ENCODE measurements at regions not wholly inside any gene's neighbourhood (a gene's known extent, or its start where the extent isn't known, plus 50 kb on each side); places are given as distances from the start of the nearest gene placed in this dataset.

- no peak overlapping the region for H3K27ac ChIP-seq (ENCODE audit: low read depth, low read length)
- no peaks in the 10 kb centered on the region for H3K36me3 ChIP-seq (ENCODE audit: control insufficient read depth, insufficient read depth, low read length)
- no peak overlapping the region for H3K4me3 ChIP-seq (ENCODE audit: low read depth, low read length)
- no peaks in the 10 kb centered on the region for H3K9me3 ChIP-seq (ENCODE audit: control insufficient read depth, insufficient read depth, low read depth, low read length)
- no peaks in the 10 kb centered on the region; the same call in 1 of the 2 replicates for H3K4me1 ChIP-seq (ENCODE audit: control insufficient read depth, insufficient read depth, low read length)
- no peak overlapping the region for H3K9ac ChIP-seq (ENCODE audit: low read length)
- peaks cover 6% of the 10 kb centered on the region for H3K27me3 ChIP-seq (ENCODE audit: control insufficient read depth, insufficient read depth, low read length)
Measured at GRCh38 chr5:2009986-2010914, 127.5 kb upstream of the IRX4 start.

GRCh38 chr5:2008851-2009629, 126.3 kb upstream of the IRX4 start:
- Histone ChIP-seq H3K4me1 (ENCODE audit: control insufficient read depth, insufficient read depth, low read length) (no peaks in the 10 kb centered on the region; the same call in 1 of the 2 replicates), H3K9ac (ENCODE audit: low read length) (no peak overlapping the region), H3K4me3 (ENCODE audit: low read depth, low read length) (no peak overlapping the region), H3K27ac (ENCODE audit: low read depth, low read length) (no peak overlapping the region), H3K27me3 (ENCODE audit: control insufficient read depth, insufficient read depth, low read length) (peaks cover 18% of the 10 kb centered on the region), H3K36me3 (ENCODE audit: control insufficient read depth, insufficient read depth, low read length) (no peaks in the 10 kb centered on the region), H3K9me3 (ENCODE audit: control insufficient read depth, insufficient read depth, low read depth, low read length) (no peaks in the 10 kb centered on the region)

DNA sequence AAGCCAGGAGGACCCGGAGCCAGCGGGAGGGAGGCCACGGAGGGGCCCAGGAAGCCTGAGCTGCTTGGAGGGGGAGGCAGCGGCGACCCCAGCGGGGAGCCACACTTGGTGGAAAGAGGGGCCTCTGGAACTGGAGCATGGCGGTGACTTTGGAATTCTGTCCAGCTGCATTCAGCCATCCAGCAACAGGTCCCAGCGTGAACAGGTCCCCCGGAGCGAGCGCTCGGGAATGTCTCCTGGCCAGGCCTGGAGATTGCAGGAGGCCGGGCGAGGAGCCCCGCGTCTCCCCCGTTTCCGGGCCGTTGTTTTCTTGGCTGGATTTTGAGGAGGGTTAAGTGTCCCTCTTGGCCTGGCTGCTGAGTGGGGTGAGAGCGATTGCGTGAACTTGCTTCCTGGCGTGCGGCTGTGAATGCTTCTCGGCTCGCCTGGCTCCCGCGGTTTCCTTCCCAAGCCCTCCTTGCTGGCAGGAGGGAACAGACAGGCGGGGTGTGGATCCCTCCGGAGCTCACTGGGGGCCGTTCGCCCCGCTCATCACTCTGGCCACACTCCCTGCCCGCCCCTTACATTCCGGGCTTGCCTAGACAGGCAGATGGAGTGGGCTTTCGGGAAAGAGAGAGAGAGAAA, 125.3 kb upstream of the IRX4 start:
- no peak overlapping the region for H3K9ac ChIP-seq (ENCODE audit: low read length)
- H3K36me3 ChIP-seq (ENCODE audit: control insufficient read depth, insufficient read depth, low read length) = no peaks in the 10 kb centered on the region
- H3K9me3 ChIP-seq (ENCODE audit: control insufficient read depth, insufficient read depth, low read depth, low read length) = no peaks in the 10 kb centered on the region
- peaks cover 21% of the 10 kb centered on the region for H3K27me3 ChIP-seq (ENCODE audit: control insufficient read depth, insufficient read depth, low read length)
- H3K4me1 ChIP-seq (ENCODE audit: control insufficient read depth, insufficient read depth, low read length) = no peaks in the 10 kb centered on the region; the same call in 1 of the 2 replicates
- no peak overlapping the region for H3K4me3 ChIP-seq (ENCODE audit: low read depth, low read length)
- H3K27ac ChIP-seq (ENCODE audit: low read depth, low read length) = no peak overlapping the region

- no peaks in the 10 kb centered on the region for H3K9me3 ChIP-seq (ENCODE audit: control insufficient read depth, insufficient read depth, low read depth, low read length)
Measured at GRCh38 chr5:2007496-2007877, 124.8 kb upstream of the IRX4 start.

GRCh38 chr5:2006971-2007291, 124.2 kb upstream of the IRX4 start:
- no peaks in the 10 kb centered on the region; the same call in 1 of the 2 replicates for H3K4me1 ChIP-seq (ENCODE audit: control insufficient read depth, insufficient read depth, low read length)
- peaks cover 21% of the 10 kb centered on the region for H3K27me3 ChIP-seq (ENCODE audit: control insufficient read depth, insufficient read depth, low read length)
- H3K36me3 ChIP-seq (ENCODE audit: control insufficient read depth, insufficient read depth, low read length) = no peaks in the 10 kb centered on the region
- H3K9me3 ChIP-seq (ENCODE audit: control insufficient read depth, insufficient read depth, low read depth, low read length) = no peaks in the 10 kb centered on the region
- no peak overlapping the region for H3K27ac ChIP-seq (ENCODE audit: low read depth, low read length)
- H3K9ac ChIP-seq (ENCODE audit: low read length) = no peak overlapping the region
- H3K4me3 ChIP-seq (ENCODE audit: low read depth, low read length) = no peak overlapping the region

More at GRCh38 chr5:2007496-2007877, 124.8 kb upstream of the IRX4 start:
- Histone ChIP-seq H3K4me3 (ENCODE audit: low read depth, low read length) (no peak overlapping the region), H3K27ac (ENCODE audit: low read depth, low read length) (no peak overlapping the region), H3K36me3 (ENCODE audit: control insufficient read depth, insufficient read depth, low read length) (no peaks in the 10 kb centered on the region), H3K9ac (ENCODE audit: low read length) (no peak overlapping the region), H3K4me1 (ENCODE audit: control insufficient read depth, insufficient read depth, low read length) (no peaks in the 10 kb centered on the region; the same call in 1 of the 2 replicates), H3K27me3 (ENCODE audit: control insufficient read depth, insufficient read depth, low read length) (peaks cover 21% of the 10 kb centered on the region)

DNA sequence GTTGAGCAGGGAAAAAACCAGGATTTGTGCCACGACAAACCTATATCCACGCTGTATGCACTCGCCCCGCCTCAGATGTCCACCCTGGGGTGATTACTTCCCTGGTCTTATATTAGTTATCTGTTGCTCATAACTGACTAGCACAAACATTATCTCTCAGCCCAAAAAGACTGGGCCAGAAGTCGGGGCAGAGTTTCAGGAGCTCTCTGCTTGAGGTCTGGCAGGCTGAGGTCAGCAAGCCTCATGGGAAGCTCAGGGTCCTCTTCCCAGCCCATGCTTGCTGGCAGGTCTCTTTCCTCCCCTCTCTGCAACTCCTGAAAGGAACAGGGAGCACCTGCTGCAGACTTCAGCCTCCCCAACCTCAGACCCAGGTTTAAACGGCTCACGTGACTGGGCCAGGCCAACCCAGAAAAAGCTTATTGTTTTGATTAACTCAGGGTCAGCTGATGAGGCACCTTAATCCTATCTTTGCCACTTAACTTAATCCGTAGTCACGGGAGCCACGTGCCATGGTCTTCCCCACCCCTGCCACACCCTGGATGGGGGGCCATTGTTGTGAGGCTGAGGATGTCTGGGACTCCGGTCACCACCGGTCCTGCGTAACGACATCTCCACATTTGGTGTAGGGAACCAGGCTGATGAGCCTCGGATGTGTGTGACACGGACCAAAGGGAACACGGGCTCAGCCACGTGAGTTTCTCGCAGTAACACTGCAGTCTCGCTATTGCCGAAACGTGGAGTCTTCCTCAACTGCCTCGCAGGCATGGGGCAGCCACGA, 123.7 kb upstream of the IRX4 start:
- Histone ChIP-seq H3K4me3 (ENCODE audit: low read depth, low read length) (no peak overlapping the region), H3K27ac (ENCODE audit: low read depth, low read length) (no peak overlapping the region), H3K27me3 (ENCODE audit: control insufficient read depth, insufficient read depth, low read length) (peaks cover 21% of the 10 kb centered on the region), H3K36me3 (ENCODE audit: control insufficient read depth, insufficient read depth, low read length) (no peaks in the 10 kb centered on the region), H3K9me3 (ENCODE audit: control insufficient read depth, insufficient read depth, low read depth, low read length) (no peaks in the 10 kb centered on the region), H3K4me1 (ENCODE audit: control insufficient read depth, insufficient read depth, low read length) (no peaks in the 10 kb centered on the region; the same call in 1 of the 2 replicates), H3K9ac (ENCODE audit: low read length) (no peak overlapping the region)

DNA sequence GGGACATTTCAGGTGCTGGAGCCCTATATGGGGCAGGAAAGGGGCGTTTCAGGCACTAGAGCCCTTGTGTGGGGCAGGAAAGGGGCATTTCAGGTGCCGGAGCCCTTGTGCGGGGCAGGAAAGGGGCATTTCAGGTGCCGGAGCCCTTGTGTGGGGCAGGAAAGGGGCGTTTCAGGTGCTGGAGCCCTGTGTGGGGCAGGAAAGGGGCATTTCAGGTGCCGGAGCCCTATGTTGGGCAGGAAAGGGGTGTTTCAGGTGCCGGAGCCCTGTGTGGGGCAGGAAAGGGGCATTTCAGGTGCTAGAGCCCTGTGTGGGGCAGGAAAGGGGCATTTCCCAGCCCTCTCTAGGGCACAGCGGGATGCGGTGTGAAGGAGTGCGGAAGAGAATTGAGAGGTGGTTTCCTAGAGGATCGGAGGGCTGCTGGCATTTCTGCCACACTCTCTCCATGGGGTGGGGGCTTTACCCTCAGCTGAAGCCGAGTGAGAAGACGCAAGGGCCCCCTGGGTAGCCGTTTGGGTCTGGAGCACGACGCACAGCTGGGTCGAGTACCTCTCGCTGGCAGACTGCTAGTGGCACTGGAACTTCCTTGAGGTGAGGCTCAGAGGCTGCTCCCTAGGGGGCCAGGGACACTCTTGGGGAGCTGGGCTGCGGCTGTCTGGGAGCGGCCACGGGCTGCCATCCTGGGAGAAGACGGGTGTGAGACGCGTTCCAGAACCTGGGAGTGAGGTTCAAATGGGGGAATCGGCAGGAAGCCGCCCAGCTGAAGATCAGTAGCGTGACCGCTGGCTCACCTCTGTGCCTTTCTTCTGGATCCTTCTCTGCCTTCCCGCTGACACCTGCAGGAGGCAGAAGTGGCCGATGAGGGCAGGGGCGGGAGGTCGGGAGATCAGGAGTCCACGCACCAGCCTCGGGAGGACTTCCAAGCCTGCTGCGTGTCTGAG, 122.6 kb upstream of the IRX4 start:
- Histone ChIP-seq H3K27ac (ENCODE audit: low read depth, low read length) (no peak overlapping the region), H3K9ac (ENCODE audit: low read length) (no peak overlapping the region), H3K27me3 (ENCODE audit: control insufficient read depth, insufficient read depth, low read length) (peaks cover 21% of the 10 kb centered on the region), H3K4me1 (ENCODE audit: control insufficient read depth, insufficient read depth, low read length) (no peaks in the 10 kb centered on the region; the same call in 1 of the 2 replicates), H3K4me3 (ENCODE audit: low read depth, low read length) (no peak overlapping the region), H3K36me3 (ENCODE audit: control insufficient read depth, insufficient read depth, low read length) (no peaks in the 10 kb centered on the region), H3K9me3 (ENCODE audit: control insufficient read depth, insufficient read depth, low read depth, low read length) (no peaks in the 10 kb centered on the region)

DNA sequence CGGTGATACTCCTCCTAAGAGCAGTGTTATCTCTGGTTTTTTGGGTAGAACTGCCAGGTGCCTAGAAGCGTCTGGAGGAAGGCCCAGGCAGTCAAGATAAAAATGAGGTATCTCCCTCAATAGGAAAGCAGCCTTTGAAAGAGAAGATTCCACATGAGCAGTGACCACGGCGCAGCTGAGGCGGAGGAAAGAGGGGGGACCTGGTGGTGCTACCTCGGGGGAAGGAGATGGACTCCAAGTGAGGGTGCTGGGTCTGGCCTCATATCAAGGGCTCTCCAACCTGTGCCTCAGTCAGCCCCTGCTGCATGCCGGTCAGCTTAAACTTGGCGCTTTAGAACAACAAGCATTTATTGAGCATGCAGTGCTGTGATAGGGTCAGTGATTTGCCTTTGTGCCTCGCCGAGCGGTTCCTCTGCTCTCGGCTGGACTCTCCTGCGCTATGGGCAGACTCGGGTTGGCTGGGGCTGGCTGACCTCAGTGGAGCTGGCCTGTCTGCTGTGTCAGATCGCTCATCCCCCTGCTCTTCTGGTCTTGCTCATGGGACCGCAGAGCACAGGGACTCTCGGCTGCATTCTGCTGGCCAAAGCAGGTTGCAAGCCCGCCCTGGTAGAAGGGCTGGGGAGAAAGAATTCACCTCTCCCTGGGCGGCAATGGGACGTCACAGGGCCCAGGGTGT, 121.1 kb upstream of the IRX4 start:
- Histone ChIP-seq H3K36me3 (ENCODE audit: control insufficient read depth, insufficient read depth, low read length) (no peaks in the 10 kb centered on the region), H3K9me3 (ENCODE audit: control insufficient read depth, insufficient read depth, low read depth, low read length) (no peaks in the 10 kb centered on the region), H3K27ac (ENCODE audit: low read depth, low read length) (no peak overlapping the region), H3K4me3 (ENCODE audit: low read depth, low read length) (no peak overlapping the region), H3K27me3 (ENCODE audit: control insufficient read depth, insufficient read depth, low read length) (peaks cover 21% of the 10 kb centered on the region), H3K4me1 (ENCODE audit: control insufficient read depth, insufficient read depth, low read length) (no peaks in the 10 kb centered on the region; the same call in 1 of the 2 replicates), H3K9ac (ENCODE audit: low read length) (no peak overlapping the region)

DNA sequence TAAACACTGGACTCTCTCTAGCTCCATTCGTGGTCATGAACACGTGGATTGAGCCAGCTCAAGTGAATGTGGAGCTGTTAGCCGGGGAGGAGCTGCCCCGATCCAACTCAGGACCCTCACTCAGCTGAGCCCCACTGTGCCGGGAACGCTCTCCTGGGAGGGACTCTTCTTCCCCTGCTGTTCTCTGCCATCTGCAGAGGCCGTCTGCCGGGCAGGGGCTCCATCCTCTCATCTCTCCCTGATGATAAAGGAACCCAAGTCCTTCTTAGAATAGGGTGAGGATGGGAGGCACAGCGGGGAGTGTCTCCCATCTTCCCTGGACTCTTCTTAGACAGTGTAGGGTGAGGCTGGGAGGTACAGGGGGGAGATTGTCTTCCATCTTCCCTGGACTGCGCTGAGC, 120.5 kb upstream of the IRX4 start:
- H3K36me3 ChIP-seq (ENCODE audit: control insufficient read depth, insufficient read depth, low read length) = no peaks in the 10 kb centered on the region
- 0 out of 2 replicates have a peak, but pooled peaks cover 2% of the 10 kb centered on the region for H3K9me3 ChIP-seq (ENCODE audit: control insufficient read depth, insufficient read depth, low read depth, low read length)
- H3K9ac ChIP-seq (ENCODE audit: low read length) = no peak overlapping the region
- peaks cover 21% of the 10 kb centered on the region for H3K27me3 ChIP-seq (ENCODE audit: control insufficient read depth, insufficient read depth, low read length)
- H3K4me3 ChIP-seq (ENCODE audit: low read depth, low read length) = no peak overlapping the region
- H3K4me1 ChIP-seq (ENCODE audit: control insufficient read depth, insufficient read depth, low read length) = no peaks in the 10 kb centered on the region; the same call in 1 of the 2 replicates
- no peak overlapping the region for H3K27ac ChIP-seq (ENCODE audit: low read depth, low read length)

All from HUES6 (cell line).